ENCODE measurements at regions not wholly inside any gene's neighbourhood (a gene's known extent, or its start where the extent isn't known, plus 50 kb on each side); places are given as distances from the start of the nearest gene placed in this dataset.

DNA sequence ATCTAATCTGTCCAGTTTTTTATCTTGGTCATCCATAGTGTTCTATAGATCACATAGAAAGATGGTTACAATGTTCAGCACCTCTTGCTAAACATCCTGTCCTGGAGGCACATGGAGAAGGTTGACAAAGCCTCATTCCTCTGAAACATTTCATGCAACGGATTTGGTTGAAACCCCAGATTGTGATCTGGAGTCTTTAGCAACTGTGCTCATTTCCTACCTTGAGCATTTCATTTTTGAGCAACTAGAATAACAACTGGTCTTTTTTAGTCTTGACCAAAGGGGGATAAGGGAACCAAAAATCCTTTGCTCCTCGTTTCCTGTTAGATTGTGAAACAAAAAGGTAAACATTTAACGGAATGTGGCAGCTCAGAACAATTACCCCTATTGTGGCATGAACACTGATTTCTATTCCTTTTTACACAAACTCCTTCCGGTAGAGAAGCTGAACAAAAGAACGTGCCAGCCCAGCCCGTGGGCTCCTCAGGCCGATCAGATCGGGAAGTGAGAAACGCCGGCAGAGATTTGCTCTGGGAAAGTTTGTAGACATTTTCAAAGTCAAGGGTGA is 94.7 kb upstream of the ERRFI1 start:
- TF ChIP-seq BHLHE40 (IDR thresholded peaks at IDR 0.05; ENCODE audit: low read depth, low read length) (no peak), POLR2A (IDR thresholded peaks at IDR 0.05; ENCODE audit: low read depth, low read length) (no peak)
- TF ChIP-seq, protein P1, sequence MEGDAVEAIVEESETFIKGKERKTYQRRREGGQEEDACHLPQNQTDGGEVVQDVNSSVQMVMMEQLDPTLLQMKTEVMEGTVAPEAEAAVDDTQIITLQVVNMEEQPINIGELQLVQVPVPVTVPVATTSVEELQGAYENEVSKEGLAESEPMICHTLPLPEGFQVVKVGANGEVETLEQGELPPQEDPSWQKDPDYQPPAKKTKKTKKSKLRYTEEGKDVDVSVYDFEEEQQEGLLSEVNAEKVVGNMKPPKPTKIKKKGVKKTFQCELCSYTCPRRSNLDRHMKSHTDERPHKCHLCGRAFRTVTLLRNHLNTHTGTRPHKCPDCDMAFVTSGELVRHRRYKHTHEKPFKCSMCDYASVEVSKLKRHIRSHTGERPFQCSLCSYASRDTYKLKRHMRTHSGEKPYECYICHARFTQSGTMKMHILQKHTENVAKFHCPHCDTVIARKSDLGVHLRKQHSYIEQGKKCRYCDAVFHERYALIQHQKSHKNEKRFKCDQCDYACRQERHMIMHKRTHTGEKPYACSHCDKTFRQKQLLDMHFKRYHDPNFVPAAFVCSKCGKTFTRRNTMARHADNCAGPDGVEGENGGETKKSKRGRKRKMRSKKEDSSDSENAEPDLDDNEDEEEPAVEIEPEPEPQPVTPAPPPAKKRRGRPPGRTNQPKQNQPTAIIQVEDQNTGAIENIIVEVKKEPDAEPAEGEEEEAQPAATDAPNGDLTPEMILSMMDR (conservative IDR thresholded peaks at IDR 0.05; ENCODE audit: low read depth, low read length): no peak
